ENCODE measurements at regions not wholly inside any gene's neighbourhood (a gene's known extent, or its start where the extent isn't known, plus 50 kb on each side); places are given as distances from the start of the nearest gene placed in this dataset.
A peak's percentile ranks its signal among the peaks of the same experiment; 100 is the strongest.
"Not testable (repeated sequence)": the region's sequence is repeated elsewhere in the genome, so short reads cannot be mapped to it uniquely, and the experiment has no call there.

DNA sequence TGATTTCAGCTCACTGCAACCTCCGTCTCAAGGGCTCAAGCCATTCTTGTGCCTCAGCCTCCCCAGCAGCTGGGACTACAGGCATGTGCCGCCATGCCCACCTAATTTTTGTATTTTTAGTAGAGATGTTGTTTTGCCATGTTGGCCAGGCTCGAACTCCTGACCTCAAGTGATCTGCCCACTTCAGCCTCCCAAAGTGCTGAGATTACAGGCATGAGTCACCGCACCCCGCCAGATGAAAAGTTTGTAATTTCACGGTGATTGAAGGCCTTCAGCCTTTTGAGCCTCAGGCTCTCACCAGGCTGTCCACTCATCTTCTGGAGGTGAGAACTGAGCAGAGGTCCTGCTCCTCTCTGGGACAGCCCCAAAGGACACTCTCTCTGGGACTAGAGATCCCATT is 103.2 kb downstream of the HIF1AN start:
- DNase-seq, result not testable (repeated sequence)

DNA sequence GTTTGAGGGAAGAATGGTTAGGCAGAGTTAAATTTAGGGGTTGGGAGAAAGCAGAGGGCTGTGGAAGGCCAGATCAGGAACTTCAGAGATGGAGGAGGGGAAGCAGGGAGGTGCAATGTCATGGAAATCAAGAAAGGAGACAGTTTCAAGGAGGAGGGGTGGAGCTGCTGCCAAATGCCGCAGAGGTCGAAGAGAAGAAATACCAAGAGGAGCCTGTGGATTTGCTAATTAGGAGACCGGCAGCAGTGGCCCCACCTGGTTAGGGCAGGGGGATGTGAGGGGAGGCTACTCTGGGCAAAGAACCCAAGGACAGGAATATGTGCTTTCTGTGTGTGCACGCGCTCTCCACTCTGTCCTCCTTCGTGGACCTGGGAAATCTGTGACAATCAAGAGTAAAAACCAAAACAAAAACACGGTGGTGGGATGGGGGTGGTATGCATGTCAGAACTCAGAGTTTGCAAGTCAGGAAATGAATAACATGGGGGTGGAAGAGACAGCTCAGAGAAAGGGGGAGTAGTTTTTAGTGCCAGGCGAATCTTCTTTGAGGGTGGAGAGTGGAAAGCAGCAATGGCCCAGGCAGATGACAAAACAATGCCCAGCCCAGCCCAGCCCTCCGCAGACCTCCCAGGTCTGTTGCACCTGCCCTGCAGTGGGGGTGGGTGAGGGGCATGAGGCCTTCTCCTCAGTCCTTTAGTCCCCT is 102.9 kb upstream of the PAX2 start:
- no peak for DNase-seq

DNA sequence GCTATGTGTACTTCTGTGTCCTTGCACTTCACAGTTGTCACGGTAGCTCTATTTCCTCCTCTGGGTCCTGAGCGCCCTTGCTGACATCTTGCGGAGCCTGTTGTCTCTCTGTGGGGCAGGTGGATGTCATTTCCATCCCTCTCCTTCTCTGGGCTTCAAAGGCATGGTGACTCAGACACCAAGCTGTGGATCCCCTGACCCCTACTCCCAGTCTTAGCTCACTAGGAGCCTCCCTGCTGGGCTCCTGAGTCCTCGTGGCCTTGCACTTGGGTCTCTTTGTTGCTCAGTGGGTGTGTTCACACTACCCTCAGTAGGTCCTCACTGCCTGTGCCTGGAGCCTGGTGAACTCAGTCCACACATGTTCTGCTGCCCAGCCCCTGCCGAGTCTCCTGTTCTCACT is 100.3 kb upstream of the PAX2 start:
- DNase-seq, result no peak

DNA sequence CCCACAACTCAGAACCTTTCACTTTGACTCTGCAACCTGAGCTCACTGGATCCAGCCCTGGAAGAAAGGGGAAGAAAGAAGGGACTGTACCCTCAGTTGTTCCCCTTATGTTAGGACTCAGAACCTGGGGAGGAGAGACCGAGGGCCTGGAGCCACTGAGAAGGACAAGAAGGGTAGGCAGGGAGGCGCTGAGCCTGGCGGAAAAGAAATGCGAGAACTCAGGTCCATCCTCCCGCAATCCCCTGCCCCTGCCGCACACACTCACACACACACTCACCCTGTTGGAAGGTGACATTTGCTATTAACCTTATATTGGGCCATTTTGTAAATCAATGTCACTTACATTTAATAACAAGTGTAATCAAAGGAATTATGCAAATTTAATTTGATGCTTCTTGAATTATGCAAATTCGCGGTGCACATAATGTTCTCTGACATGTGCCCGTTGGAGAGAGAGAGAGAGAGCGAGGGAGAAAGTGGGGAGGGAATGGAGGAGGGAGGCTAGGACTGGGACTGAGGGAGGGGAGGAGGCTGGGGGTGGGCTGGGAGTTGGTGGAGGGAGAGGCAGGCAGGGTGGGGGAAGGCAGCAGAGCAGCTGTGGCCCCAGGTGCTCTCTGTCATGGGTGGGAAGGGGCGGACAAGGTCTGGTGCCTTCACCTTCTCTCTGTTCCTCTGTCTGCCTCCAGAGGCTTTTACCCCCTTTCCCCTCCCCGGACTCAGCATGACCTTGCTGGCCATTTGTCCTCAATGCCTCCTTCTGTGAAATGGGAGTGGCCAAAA is 99.6 kb upstream of the PAX2 start:
- DNase-seq, result no peak

DNA sequence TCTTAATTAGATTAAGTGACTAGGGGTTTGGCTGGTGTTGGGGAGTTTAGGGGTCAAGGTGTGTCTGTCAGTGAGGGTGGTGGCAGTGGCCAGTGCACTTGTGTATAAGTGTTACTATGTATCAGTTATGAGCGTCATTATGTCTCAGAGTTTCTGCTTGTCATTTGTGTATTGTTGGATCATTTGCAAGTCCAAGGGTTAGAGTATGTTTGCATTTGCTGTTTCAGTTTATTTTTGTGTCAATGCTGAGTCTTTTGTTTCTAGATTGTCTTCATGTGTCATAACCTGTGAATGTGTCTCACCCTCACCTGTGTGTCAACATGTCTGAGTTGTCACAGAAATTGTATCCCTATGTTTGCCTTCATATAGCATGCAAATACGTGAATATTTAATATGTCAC is 97.5 kb upstream of the PAX2 start:
- DNase-seq, result no peak

DNA sequence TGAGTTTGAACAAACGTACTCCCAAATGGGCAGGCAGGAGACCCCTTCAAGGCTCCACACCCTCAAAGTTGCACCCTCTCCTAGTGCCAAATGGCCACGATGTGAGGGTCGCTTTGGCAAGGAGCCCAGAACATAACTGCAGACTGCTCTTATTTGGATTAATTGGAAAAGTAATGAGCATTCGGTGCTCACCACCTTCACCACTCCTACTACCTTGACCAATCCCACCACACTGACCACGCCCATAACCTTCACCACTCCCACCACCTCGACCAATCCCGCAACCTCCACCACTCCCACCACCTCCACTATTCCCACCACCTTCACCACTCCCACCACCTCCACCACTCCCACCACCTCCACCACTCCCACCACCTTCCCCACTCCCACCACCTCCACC is 94.7 kb upstream of the PAX2 start:
- DNase-seq, result no peak

DNA sequence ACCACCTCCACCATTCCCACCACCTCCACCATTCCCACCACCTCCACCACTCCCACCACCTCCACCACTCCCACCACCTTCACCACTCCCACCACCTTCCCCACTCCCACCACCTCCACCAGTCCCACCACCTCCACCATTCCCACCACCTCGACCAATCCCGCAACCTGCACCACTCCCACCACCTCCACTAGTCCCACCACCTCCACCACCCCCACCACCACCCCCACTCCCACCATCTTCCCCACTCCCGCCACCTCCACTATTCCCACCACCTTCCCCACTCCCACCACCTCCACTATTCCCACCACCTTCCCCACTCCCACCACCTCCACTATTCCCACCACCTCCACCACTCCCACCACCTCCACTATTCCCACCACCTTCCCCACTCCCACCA is 94.3 kb upstream of the PAX2 start:
- DNase-seq, result not testable (repeated sequence)

DNA sequence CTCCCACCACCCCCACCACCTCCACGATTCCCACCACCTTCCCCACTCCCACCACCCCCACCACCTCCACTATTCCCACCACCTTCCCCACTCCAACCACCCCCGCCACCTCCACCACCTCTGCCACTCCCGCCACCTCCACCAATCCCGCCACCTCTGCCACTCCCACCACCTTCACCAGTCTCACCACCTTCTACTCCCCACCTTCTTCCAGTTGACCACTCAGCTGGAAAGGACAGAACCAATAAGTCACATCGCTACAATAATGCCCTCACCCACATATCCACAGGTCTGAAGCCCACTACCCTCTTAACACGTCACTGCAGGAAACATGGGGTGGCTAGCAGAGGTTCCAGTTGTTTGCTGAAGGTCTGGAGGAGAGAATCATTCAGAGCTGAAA is 93.5 kb upstream of the PAX2 start:
- no peak for DNase-seq

DNA sequence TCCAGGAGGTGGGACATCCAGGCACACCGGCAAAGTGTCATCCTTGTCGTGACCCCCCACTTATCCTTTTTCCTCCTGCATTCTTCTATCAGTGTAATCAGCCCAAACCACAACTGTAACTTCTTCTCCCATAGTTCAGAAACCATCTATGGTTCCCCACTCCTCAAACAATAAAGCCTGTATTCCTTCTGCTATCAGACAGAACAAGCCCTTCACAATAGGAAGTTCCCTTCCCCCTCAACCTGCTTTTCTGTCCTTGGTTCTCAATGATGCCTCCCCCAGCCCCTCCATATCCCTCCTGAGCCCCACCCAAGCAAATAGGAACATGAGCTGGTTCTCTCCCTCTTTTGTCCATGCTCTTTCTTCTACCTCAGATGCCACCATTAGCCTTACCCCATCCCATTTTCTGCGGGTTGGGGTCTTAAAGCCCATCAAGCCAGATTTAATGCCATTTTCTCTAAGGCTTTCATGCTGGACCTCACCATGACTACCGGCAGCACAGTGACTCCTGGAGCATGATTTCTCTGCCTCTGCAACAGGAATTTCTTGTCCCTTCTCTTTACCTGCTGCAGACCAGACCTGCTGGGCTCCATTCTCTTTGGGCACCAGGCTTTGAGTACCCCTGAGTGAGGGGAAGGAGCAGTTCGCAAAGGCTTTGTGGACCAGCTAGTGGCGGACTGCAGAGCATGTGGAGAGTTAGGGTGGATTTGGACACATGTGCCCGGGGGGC is 92.8 kb upstream of the PAX2 start:
- DNase-seq, result no peak

DNA sequence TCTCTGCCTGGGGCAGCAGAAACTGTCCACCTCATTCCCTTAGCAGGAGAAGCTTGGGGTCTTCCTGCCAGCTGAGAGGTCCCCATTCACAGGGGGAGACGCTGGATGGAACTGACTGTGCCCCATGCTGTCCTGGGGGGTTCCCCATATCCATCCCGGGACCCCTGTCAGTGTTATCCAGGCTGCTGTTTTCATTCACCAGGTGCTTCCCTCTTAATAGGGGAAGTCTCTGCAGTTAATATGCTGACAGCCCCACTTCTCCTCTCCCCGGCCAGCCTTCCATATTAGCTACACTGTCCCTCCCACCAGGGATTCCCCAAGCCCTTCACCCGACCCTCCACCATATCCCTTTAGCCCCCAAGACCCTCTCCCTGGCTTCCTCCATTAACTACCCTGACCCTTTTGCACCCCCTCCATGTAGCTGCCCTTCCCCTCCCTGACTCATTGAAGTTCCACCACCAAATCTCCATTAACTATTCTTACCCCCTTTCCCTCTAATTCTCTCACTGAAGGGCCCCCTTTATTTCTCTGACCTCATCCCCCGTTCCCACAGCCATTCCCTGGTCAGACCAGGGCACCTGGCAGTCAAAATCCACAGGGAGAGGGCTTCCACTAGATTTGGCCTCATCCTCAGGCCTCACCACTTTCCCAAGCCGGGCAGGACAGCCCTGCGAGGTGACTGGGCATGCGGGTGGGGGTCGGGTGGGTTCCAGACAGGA is 92.0 kb upstream of the PAX2 start:
- DNase-seq, result no peak

DNA sequence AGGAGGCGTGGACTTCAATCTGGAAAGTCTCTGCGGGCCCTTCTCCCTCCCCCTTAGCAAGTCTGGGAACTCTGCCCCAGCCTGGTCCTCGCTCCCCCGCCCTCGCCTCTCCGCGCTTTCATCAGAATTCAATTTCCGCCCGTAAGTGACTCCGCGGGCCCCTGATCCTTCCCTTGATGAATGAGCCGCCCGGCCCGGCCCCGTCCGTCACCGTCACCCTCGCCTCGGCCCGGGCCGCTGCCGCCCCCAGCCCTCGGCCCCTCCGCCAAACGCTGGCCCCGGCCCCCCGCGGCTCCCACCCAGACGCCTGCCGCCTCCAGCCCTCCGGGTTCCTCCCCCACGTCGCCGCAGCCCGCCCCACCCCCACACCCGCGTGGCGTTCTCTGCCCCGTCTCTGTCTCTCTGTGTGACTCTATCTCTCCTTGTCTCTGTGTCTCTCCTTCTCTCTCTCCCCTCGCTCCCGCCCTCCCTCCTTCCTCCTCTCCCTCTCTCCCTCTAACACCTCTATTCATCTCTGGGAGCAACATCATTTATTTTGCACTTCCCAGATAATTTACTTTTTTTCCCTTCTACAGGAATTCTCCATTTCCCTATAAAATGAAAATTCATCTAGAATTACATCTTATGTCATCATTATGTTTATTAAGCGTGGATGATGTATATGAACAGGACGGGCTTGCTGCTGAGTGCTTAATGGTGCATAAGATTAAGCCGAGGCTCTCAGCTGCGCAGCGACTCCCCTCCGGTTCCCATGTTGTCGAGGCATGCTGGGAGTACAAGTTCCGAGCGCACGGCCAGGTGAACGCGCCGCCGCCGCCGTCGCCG is 91.2 kb upstream of the PAX2 start:
- peak in 1 of 58 donors; percentile 1 for DNase-seq

DNA sequence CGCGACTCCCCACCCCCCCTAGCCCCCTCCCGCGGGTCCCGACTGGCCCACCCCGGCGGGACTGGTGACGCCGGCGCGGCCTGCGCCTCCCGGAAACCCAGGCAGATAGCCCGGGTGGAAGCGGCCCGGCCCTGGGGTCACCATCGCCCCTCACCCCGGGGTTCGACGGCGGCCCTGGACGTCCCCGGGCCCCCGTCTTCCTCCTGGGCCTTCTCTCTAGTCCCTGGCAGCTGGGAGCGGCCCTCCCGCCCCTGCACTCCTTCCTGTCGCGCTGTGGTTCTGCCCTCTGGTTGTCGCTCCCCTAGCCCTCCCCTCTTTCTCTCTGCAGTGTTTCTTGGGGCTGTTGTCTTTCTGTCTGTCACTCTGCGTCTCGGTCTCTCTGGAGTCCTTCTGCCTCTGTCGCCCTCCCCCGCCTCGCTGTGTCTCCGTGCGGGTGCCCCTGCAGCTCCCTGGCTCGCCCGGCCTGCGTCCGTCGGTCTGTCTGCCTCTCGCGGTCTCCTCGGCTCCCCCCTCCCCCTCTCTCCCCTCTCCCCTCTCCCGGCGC is 90.5 kb upstream of the PAX2 start:
- no peak for DNase-seq

DNA sequence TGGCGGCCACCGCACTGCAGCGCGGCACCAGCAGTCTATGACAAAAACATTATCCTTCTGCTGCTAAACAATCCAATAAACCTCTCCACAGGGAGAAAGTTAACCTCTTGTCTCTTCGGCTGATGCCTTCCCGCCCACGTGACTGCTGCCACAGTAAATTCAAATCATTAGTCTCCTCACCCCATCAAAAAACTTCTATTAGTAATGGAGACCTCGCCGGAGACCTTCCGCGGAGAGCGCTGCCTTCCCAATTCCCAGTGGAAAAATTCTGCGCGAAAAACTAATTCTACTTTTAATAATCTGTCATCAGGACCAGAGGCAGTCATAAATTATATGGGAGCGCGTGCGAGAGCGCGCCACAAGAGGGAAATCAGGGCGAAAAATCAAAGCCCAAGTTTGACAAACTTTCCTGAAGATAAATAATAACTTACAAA is 90.0 kb upstream of the PAX2 start:
- no peak for DNase-seq

DNA sequence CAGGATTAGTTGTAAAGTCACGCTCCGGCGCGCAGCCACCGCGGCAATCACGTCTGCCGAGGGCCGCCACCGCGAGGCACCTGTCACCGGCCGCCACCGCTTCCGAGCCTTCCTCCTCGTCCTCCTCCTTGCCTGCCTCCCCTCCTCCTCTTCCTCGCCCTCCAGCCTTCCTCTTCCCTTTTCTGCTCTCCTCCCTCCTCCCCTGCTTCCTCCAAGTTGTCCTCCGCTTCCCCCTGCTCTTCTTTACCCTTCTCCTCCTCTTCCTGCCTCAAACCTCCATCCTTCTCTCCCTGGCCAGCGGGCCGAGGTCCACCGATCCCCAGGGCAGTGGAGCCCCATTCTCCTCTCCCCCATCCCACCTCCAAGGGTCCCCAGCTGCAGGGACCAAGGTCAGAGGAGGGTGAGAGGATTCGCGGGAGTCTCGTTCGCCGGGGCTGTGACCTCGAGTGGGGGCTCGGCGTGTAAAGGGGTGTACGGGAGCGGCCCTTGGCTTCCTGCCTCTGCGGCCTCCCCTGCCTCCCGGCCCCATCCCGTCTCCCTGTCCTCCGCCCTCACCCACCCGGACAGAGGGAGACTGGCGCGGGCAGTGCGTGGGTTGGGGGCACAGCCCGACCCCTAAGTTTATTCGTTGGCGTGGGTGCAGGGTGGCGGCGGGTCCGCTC is 89.5 kb upstream of the PAX2 start:
- DNase-seq, result no peak

DNA sequence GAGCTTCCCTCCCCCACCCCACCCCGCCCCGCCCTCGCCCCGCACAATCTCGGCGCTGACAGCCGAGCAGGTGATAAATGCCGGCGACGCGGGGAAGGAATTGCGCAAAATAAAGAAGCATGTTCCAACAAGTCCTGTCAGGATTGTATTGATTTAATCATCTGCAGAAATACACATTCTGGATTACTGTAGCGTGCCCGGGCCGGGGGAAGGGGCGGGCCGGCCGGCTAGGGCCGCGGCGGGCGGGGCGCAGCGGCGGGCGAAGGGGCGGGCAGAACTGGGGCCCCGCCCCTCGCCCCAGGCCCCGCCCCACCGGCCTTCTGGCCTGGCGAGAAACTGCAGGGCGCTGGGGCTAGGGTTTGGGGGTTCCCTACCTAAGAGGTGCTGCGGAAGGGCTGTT is 88.9 kb upstream of the PAX2 start:
- no peak for DNase-seq

DNA sequence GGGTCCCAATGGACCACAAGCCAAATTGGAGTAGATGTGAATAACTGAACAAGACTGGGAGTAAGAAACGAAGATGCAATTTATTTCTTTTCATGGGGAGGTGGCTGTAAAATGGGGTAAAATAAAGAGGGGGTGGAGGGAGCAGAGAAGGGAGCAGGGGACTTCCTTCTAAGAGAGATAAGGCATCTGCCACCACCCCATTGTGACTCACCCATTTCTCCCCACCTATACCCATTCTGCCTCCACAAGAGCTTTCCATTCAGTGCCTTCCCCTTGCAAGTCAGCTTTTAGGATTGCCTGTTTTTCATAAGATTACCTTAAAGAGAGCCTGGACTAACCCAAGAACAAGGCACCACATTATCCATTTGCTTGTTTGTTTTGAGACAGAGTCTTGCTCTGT is 87.1 kb upstream of the PAX2 start:
- DNase-seq, result no peak

DNA sequence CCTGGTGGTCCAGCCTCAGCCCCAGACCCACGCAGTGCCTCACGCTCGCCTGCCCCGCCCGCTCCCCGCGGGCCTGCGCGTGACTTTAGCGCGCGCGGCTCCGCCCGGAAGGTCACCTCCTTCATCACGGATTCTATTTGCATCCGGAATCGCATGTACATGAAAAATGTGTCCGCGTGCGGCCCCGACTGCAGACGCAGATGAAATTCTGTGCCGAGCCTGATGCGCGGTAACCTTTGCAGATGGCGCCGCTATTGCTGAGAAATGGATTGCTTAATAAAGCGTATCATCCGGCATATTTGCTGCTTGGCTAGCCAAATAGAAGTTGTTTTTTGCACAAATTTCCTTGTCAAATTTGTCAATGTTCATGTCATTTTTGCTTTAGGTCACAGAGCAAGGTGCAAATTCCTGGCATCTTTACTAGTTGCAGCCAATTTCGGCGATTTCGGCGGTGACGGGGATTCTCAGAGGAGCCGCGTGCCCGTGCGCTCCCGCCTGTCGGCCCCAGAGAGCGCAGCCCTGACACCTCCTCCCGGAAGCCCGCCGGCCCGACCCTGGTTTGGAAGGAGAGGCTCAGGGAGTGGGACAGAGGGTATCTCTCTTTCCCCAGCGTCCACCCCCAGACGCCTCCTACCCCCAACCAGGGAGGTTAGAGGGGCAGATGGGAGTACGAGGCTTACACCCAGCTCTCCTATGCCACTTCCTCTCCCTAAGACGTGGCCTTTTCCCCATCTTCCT is 85.9 kb upstream of the PAX2 start:
- DNase-seq, result no peak

DNA sequence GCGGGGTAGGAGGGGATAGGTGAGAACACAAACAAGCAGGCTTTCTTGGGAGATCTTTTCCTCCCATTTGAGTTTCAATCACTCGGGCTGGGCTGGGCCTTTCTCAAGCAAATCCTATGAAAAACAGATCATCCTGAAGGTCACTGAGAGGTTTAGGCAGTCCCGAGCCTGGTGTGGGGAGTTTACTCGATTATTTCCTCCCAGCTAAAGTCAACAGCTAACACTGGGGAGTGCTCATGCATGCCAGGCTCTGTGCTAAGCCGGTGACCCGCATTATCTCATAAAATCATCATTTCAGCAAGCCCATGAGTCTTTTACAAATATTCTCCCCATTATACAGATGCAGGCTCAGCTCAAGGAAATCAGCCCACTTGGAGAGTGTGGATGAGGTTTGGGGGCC is 85.0 kb upstream of the PAX2 start:
- no peak for DNase-seq

DNA sequence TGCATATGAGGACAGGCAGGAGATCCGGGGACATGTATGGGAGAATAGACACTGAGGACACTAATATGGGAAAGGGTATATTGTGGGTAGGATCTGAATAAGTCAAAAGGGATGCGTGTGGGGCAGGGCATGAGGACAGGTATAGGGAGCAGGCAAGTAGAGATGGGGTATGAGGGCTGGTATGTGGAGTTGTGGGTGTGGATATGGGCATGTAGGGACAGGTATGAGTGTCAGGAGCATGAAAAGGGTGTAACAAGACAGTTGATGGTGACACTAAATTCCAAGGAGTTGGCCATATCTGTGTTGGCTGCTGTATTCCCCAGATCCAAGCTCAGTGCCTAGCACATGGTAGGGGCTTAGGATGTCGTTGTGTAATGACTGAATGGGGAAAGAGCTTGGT is 84.4 kb upstream of the PAX2 start:
- no peak for DNase-seq

Data from anterior cingulate cortex (tissue), 58 donors.